RWPE2 (cell line): ENCODE measurements at regions not wholly inside any gene's neighbourhood (a gene's known extent, or its start where the extent isn't known, plus 50 kb on each side); places are given as distances from the start of the nearest gene placed in this dataset.

ENCODE experiments used
- ATAC-seq: fragments of 200-7000 bp; cut with Tn5 transposase; 3 replicates; pipeline ENCODE4 v1.9.1; 2021; ENCODE audit warnings: low read depth
- DNase-seq: peaks from one replicate; pipeline ENCODE4 v3.0.0-alpha.2; 2020; ENCODE audit warnings: low spot score
- H3K27ac ChIP-seq: fragments of 450-650 bp; 2 replicates; pipeline ENCODE4 v1.5.1; 2017; ENCODE audit warnings: mild to moderate bottlenecking; ENCODE audit not compliant: poor library complexity, severe bottlenecking
- H3K27me3 ChIP-seq: fragments of 250-450 bp; sonication (Bioruptor Pico); 2 replicates; pipeline ENCODE4 v1.5.1; 2021; ENCODE audit warnings: mild to moderate bottlenecking, moderate library complexity; ENCODE audit not compliant: insufficient read depth, poor library complexity, severe bottlenecking
- H3K36me3 ChIP-seq: fragments of 250-450 bp; sonication (Bioruptor Pico); 2 replicates; pipeline ENCODE4 v1.5.1; 2020; ENCODE audit warnings: low read depth, mild to moderate bottlenecking, moderate library complexity
- H3K4me1 ChIP-seq: fragments of 250-450 bp; sonication (Bioruptor Pico); 2 replicates; pipeline ENCODE4 v1.5.1; 2021; ENCODE audit warnings: mild to moderate bottlenecking, moderate library complexity; ENCODE audit not compliant: insufficient read depth, poor library complexity, severe bottlenecking
- H3K4me3 ChIP-seq: fragments of 250-450 bp; sonication (Bioruptor Pico); 2 replicates; pipeline ENCODE4 v1.5.1; 2021; ENCODE audit warnings: mild to moderate bottlenecking, moderate library complexity; ENCODE audit not compliant: severe bottlenecking
- H3K9me3 ChIP-seq: fragments of 250-450 bp; sonication (Bioruptor Pico); 2 replicates; pipeline ENCODE4 v1.5.1; 2021; ENCODE audit warnings: mild to moderate bottlenecking, moderate library complexity; ENCODE audit not compliant: severe bottlenecking
- TF ChIP-seq, protein P1 (sequence below): fragments of 450-650 bp; IDR thresholded peaks from one replicate; pipeline ENCODE4 v1.5.1; 2017; ENCODE audit warnings: mild to moderate bottlenecking, moderate library complexity; ENCODE audit not compliant: poor library complexity, severe bottlenecking

DNA sequence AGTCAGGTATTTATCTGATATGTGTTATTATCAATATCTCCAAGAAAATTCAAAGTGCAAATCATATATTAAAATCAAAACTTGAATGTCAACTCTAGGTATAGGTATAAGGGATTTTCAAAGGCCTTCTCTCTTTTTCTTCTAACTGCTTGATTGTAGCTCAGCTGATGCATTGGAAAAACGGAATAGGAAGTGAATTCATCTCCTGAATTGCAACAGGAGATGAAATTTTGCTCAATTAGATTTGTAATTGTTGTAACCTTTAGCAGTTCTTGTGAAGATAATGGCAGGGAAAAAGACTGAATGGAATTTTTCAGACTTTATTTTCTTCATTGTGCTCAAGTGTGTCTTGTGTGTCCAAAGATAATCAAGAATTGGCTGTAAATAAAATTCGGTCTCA is 190.2 kb upstream of the KCNJ16 start:
- Histone ChIP-seq H3K9me3 (no peaks in the 10 kb centered on the region), H3K27me3 (no peaks in the 10 kb centered on the region), H3K4me1 (no peaks in the 10 kb centered on the region), H3K36me3 (no peaks in the 10 kb centered on the region), H3K27ac (no peak overlapping the region), H3K4me3 (no peak overlapping the region)
- DNase-seq (no peak), ATAC-seq (no peak)
- TF ChIP-seq, protein P1, sequence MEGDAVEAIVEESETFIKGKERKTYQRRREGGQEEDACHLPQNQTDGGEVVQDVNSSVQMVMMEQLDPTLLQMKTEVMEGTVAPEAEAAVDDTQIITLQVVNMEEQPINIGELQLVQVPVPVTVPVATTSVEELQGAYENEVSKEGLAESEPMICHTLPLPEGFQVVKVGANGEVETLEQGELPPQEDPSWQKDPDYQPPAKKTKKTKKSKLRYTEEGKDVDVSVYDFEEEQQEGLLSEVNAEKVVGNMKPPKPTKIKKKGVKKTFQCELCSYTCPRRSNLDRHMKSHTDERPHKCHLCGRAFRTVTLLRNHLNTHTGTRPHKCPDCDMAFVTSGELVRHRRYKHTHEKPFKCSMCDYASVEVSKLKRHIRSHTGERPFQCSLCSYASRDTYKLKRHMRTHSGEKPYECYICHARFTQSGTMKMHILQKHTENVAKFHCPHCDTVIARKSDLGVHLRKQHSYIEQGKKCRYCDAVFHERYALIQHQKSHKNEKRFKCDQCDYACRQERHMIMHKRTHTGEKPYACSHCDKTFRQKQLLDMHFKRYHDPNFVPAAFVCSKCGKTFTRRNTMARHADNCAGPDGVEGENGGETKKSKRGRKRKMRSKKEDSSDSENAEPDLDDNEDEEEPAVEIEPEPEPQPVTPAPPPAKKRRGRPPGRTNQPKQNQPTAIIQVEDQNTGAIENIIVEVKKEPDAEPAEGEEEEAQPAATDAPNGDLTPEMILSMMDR, result no peak

GRCh38 chr17:69898601-69899000 is 176.4 kb upstream of the KCNJ16 start:
- H3K4me3 ChIP-seq, result no peak overlapping the region
- no peak for ATAC-seq

GRCh38 chr17:69900101-69900500 is 174.9 kb upstream of the KCNJ16 start:
- Histone ChIP-seq H3K9me3 (no peaks in the 10 kb centered on the region), H3K27ac (no peak overlapping the region), H3K4me3 (no peak overlapping the region), H3K36me3 (no peaks in the 10 kb centered on the region), H3K4me1 (no peaks in the 10 kb centered on the region), H3K27me3 (no peaks in the 10 kb centered on the region)
- DNase-seq (no peak), ATAC-seq (no peak)
- TF ChIP-seq, protein P1, result no peak

More at GRCh38 chr17:69898601-69899000, 176.4 kb upstream of the KCNJ16 start:
- TF ChIP-seq, protein P1, result no peak
- Histone ChIP-seq H3K4me1 (no peaks in the 10 kb centered on the region), H3K36me3 (no peaks in the 10 kb centered on the region), H3K27ac (no peak overlapping the region), H3K9me3 (no peaks in the 10 kb centered on the region), H3K27me3 (no peaks in the 10 kb centered on the region)
- no peak for DNase-seq

GRCh38 chr17:69900829-69901228 is 174.2 kb upstream of the KCNJ16 start:
- Histone ChIP-seq H3K4me1 (no peaks in the 10 kb centered on the region), H3K4me3 (no peak overlapping the region), H3K36me3 (no peaks in the 10 kb centered on the region), H3K27ac (no peak overlapping the region), H3K9me3 (no peaks in the 10 kb centered on the region), H3K27me3 (no peaks in the 10 kb centered on the region)
- TF ChIP-seq, protein P1, result no peak
- no peak for DNase-seq
- no peak for ATAC-seq

- DNase-seq, result no peak
- Histone ChIP-seq H3K27me3 (no peaks in the 10 kb centered on the region), H3K9me3 (no peaks in the 10 kb centered on the region), H3K4me3 (no peak overlapping the region), H3K4me1 (no peaks in the 10 kb centered on the region), H3K27ac (no peak overlapping the region), H3K36me3 (no peaks in the 10 kb centered on the region)
- no peak for ATAC-seq
- TF ChIP-seq, protein P1, result no peak
These were observed 168.7 kb upstream of the KCNJ16 start for GRCh38 chr17:69906306-69906705.
